ENCODE measurements at regions not wholly inside any gene's neighbourhood (a gene's known extent, or its start where the extent isn't known, plus 50 kb on each side); places are given as distances from the start of the nearest gene placed in this dataset.

DNA sequence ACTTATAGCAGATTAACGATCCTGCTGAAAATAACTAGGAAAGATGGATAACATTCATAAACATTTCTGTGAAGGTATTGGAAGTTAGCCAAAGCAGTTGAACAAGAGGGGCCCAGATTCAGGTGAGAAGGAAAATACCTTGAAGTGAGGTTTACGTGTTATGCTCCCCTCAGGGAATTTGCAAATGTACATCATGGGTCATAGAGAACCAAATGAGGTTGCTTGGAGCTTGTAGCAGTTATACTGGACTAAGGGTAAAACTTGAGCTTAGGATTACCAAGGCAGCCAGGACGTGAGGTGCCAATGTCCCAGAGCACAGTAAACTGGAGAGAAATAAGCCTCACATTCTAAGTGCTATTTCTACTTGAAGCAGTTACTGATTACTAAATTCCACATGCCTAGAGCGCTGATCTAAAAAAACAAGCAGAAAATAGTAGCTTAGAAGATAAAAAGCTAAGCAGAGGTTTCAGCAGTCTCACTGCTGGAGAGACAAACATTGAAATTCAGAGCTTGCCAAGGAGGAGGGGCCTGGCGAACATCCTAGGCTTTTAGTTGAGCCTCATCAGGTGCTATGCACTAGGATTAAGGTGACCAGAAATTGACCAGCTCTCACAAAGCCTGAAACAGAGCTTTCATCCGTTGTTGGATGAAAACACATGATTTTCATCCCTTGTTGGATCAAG lies 136.7 kb upstream of the FAM20A start:
- Mint-ChIP-seq H3K4me1 (ENCODE audit: low read depth) (no peaks in the 10 kb centered on the region), H3K27me3 (ENCODE audit: insufficient read depth) (peaks cover 3% of the 10 kb centered on the region; the same call in 1 of the 2 replicates), H3K27ac (no peak overlapping the region), H3K9me3 (peaks cover 6% of the 10 kb centered on the region), H3K36me3 (ENCODE audit: low read depth) (no peaks in the 10 kb centered on the region), H3K4me3 (no peak overlapping the region)
- TF ChIP-seq, protein P1, sequence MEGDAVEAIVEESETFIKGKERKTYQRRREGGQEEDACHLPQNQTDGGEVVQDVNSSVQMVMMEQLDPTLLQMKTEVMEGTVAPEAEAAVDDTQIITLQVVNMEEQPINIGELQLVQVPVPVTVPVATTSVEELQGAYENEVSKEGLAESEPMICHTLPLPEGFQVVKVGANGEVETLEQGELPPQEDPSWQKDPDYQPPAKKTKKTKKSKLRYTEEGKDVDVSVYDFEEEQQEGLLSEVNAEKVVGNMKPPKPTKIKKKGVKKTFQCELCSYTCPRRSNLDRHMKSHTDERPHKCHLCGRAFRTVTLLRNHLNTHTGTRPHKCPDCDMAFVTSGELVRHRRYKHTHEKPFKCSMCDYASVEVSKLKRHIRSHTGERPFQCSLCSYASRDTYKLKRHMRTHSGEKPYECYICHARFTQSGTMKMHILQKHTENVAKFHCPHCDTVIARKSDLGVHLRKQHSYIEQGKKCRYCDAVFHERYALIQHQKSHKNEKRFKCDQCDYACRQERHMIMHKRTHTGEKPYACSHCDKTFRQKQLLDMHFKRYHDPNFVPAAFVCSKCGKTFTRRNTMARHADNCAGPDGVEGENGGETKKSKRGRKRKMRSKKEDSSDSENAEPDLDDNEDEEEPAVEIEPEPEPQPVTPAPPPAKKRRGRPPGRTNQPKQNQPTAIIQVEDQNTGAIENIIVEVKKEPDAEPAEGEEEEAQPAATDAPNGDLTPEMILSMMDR (IDR thresholded peaks at IDR 0.05) = no peak
- DNase-seq = no peak

DNA sequence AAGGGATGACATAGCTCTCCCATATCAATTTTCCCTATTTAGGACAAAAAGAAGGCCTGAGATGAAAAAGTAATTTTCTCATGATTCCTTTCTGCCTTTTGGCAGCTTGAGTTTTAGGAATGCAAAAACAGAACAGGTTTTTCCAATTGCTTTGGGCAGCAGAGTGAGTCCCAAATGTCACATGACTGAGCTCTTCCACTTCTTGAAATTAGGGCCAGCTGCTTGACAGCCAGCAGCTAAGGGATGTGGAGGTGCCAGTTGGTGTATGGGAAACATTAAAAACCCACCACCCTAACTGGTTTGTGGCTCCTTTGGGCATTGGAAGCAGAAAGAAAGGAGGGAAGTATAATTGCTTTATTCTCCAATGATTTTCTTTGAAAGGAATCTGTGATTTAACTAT lies 133.8 kb upstream of the FAM20A start:
- Mint-ChIP-seq H3K27me3 (ENCODE audit: insufficient read depth) (peaks cover 2% of the 10 kb centered on the region; the same call in 1 of the 2 replicates), H3K4me3 (no peak overlapping the region), H3K4me1 (ENCODE audit: low read depth) (no peaks in the 10 kb centered on the region), H3K36me3 (ENCODE audit: low read depth) (no peaks in the 10 kb centered on the region), H3K27ac (no peak overlapping the region), H3K9me3 (no peaks in the 10 kb centered on the region)
- TF ChIP-seq, protein P1 (IDR thresholded peaks at IDR 0.05) = no peak
- no peak for DNase-seq

DNA sequence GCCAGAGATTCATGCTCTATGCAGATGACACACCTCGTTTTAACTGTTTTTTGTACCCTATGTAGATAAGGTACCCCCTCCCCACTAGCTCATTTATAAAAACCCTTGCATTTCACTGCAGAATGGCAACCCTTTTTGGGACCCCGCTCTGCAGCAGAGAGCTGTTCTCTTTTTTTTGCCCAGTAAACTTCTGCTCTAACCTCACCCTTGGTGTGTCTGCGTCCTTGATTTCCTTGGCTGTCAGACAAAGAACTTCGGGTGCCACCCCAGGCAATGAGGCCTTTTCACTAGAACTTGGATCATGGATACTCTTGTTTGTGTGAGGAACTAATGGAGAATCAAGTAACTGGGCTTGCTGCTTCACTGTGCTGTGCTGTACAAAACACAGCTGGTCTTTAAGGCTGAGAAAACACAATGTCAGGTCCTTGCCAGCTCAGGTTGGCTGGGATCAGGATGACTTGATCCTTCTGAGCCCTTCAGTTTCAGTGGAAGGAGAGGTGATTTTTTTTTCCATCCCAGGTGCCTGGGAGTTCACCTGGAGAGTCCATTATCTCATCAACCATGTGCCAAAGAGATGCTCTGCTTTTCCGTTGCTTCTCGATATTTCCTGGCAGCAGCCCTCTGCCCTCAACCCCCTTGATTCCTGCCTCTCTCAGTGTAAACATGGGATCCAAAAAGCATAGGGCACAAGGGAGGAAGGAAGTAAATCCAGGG lies 133.2 kb upstream of the FAM20A start:
- H3K4me3 Mint-ChIP-seq = no peak overlapping the region
- H3K4me1 Mint-ChIP-seq (ENCODE audit: low read depth) = no peaks in the 10 kb centered on the region
- no peak for DNase-seq
- H3K36me3 Mint-ChIP-seq (ENCODE audit: low read depth) = no peaks in the 10 kb centered on the region
- TF ChIP-seq, protein P1 (IDR thresholded peaks at IDR 0.05) = no peak
- H3K27me3 Mint-ChIP-seq (ENCODE audit: insufficient read depth) = peaks cover 2% of the 10 kb centered on the region; the same call in 1 of the 2 replicates
- H3K27ac Mint-ChIP-seq = no peak overlapping the region
- H3K9me3 Mint-ChIP-seq = no peaks in the 10 kb centered on the region

DNA sequence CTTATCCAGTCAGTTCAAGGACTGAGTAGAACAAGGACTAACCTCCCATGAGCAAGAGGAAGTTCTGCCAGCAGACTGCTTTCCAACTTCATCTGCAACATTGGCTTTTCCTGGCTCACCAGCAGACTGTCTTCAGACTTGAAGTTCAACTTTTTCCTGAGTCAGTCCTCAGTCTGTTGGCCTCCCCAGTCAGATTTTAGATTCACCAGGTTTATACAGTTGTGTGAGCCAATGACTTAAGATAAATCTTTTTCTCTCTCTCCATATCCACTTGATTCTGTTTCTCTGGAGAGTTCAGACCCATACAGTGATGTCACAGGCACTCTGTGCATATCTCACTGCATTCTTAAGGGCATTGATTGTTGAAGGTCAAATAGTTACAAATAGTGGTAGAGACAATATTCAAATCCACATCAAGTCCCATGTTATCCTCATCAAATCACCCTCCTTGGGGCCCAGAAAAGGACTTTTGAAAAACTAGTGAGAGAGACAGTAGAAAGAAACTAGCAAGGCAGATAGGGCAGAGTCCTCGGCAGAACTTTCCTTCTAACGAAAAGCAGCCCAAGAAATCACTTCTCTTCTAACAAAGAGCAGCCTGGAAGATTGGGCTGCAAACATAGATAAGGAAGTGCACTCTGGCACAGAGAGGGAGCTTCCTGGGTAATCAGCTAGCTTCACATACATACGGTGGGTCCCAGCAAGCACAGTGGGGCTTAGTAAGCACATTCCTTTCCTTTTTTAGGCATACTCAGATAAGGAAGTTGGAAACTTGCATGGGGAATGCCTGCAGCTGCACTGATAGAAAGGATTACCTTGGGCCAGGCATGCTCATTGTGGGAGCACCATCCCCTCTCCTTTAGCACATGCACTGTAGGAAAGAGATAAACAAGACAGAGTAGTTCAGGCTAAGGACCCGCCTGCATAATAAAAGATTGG lies 132.3 kb upstream of the FAM20A start:
- no peak for DNase-seq
- no peaks in the 10 kb centered on the region for H3K36me3 Mint-ChIP-seq (ENCODE audit: low read depth)
- H3K27ac Mint-ChIP-seq = no peak overlapping the region
- no peaks in the 10 kb centered on the region for H3K9me3 Mint-ChIP-seq
- TF ChIP-seq, protein P1 (IDR thresholded peaks at IDR 0.05) = no peak
- H3K4me1 Mint-ChIP-seq (ENCODE audit: low read depth) = no peaks in the 10 kb centered on the region
- H3K4me3 Mint-ChIP-seq = no peak overlapping the region
- H3K27me3 Mint-ChIP-seq (ENCODE audit: insufficient read depth) = peaks cover 2% of the 10 kb centered on the region; the same call in 1 of the 2 replicates

DNA sequence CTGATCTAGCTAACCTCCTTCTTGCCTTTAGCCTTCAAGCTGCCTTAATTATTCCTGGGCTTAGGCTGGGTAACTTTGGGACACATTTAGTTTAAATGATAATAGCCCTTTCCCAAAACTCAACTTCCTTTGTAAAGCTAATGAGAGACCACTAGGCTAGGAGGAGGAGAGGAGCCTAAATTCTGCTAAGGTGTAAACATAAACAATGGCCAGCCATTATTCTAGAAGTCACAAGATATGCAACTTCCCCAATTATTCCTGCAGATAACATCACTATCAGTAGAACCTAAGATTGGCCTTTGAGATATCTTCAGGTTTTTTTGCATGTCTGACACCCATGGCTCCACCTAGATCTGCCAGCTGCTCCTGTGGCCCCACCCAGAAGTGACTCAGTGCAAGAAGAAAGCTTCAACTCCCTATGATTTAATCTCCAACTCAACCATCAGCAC lies 131.2 kb upstream of the FAM20A start:
- Mint-ChIP-seq H3K27ac (no peak overlapping the region), H3K4me1 (ENCODE audit: low read depth) (no peaks in the 10 kb centered on the region), H3K9me3 (peaks cover 11% of the 10 kb centered on the region), H3K36me3 (ENCODE audit: low read depth) (no peaks in the 10 kb centered on the region), H3K4me3 (no peak overlapping the region), H3K27me3 (ENCODE audit: insufficient read depth) (peaks cover 2% of the 10 kb centered on the region; the same call in 1 of the 2 replicates)
- TF ChIP-seq, protein P1 (IDR thresholded peaks at IDR 0.05) = no peak
- DNase-seq = no peak
